Chondrocyte (in vitro differentiated cells): ENCODE measurements at regions not wholly inside any gene's neighbourhood (a gene's known extent, or its start where the extent isn't known, plus 50 kb on each side); places are given as distances from the start of the nearest gene placed in this dataset.

Experiments used
- DNase-seq: peaks from one replicate; pipeline ENCODE4 v3.0.0; 2021; ENCODE audit warnings: mixed read lengths, low spot score
- H3K27ac Mint-ChIP-seq: one replicate; pipeline ENCODE4 v1.8.0; 2021; ENCODE audit warnings: mild to moderate bottlenecking, moderate library complexity, mixed read lengths; ENCODE audit not compliant: unreplicated experiment
- H3K27me3 Mint-ChIP-seq: 2 replicates; pipeline ENCODE4 v1.8.0; 2021; ENCODE audit warnings: low read depth, mixed read lengths
- H3K36me3 Mint-ChIP-seq: 2 replicates; pipeline ENCODE4 v1.8.0; 2021; ENCODE audit warnings: low read depth, mixed read lengths
- H3K4me1 Mint-ChIP-seq: 2 replicates; pipeline ENCODE4 v1.8.0; 2021; ENCODE audit warnings: low read depth, mild to moderate bottlenecking, mixed read lengths
- H3K4me3 Mint-ChIP-seq: one replicate; pipeline ENCODE4 v1.8.0; 2021; ENCODE audit warnings: mild to moderate bottlenecking, moderate library complexity, mixed read lengths; ENCODE audit not compliant: unreplicated experiment
- H3K9me3 Mint-ChIP-seq: 2 replicates; pipeline ENCODE4 v1.8.0; 2021; ENCODE audit warnings: low read depth, mixed read lengths
- TF ChIP-seq, protein P1 (sequence below): fragments of 200-600 bp; sonication (generic); IDR thresholded peaks from 2 replicates; pipeline ENCODE4 v1.5.0; 2021; ENCODE audit warnings: antibody characterized with exemption, mild to moderate bottlenecking, moderate library complexity

DNA sequence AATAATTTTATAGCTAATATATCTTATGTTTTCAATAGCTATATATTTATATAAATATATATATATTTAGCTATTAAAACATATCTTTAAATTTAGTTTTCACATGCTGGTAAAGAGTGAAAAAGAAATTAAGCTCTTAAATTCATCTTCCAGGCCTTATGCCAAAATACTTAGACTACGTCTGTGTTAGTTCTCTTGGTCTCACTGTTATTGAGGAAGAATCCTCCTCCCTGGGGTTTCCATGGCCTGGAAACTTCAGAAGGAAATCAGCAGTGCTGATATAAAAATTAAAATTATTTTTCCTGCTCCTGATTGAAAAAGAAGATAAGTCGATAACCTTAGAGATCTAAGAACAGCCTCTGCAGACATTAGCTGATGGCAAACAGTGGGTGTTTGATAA, 225.1 kb upstream of the LMCD1 start:
- H3K9me3 Mint-ChIP-seq: peaks cover 3% of the 10 kb centered on the region
- H3K4me3 Mint-ChIP-seq: no peak overlapping the region
- no peaks in the 10 kb centered on the region for H3K4me1 Mint-ChIP-seq
- TF ChIP-seq, protein P1, sequence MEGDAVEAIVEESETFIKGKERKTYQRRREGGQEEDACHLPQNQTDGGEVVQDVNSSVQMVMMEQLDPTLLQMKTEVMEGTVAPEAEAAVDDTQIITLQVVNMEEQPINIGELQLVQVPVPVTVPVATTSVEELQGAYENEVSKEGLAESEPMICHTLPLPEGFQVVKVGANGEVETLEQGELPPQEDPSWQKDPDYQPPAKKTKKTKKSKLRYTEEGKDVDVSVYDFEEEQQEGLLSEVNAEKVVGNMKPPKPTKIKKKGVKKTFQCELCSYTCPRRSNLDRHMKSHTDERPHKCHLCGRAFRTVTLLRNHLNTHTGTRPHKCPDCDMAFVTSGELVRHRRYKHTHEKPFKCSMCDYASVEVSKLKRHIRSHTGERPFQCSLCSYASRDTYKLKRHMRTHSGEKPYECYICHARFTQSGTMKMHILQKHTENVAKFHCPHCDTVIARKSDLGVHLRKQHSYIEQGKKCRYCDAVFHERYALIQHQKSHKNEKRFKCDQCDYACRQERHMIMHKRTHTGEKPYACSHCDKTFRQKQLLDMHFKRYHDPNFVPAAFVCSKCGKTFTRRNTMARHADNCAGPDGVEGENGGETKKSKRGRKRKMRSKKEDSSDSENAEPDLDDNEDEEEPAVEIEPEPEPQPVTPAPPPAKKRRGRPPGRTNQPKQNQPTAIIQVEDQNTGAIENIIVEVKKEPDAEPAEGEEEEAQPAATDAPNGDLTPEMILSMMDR: no peak
- DNase-seq: no peak
- H3K27me3 Mint-ChIP-seq: no peaks in the 10 kb centered on the region
- no peaks in the 10 kb centered on the region for H3K36me3 Mint-ChIP-seq
- H3K27ac Mint-ChIP-seq: no peak overlapping the region

DNA sequence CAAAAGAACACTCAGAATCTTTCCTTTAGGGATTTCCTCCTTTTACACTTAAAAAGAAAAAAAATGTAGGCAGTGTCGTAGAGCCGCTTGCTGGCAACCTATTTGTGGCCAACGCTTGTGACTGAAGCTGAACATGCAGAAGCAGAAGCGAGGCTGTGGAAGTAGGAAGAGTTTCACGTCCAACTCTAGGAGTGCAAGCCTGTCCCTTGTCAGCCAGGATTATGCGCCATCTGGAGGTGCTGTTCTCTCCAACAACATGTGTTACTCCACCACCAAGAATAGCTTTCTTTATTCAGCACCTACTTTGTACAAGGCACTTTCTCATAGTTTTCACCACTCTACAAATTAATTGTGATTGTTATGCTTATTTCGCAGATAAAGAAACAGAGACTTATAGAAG, 223.2 kb upstream of the LMCD1 start:
- Mint-ChIP-seq H3K27ac (no peak overlapping the region), H3K36me3 (no peaks in the 10 kb centered on the region)

DNA sequence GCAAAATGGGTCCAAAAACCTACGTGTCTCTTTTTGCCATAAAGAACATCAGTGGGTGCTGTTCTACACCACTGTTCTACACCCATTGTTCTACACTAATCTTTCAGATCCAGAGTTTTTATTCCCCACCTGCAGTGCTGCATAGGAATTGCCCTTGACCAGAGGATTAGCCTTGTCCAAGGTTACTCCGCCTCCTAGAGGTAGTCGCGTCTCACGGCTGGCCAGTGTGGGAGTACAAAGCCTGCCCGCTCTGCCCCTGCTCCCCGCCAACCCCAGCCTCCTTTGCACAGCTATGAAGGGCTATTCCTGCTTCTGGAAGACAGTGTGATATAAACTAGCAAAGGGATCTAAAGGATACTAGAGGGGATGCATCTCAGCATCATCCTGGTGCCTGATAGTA, 222.1 kb upstream of the LMCD1 start:
- H3K4me1 Mint-ChIP-seq: peaks cover 13% of the 10 kb centered on the region
- no peak overlapping the region for H3K27ac Mint-ChIP-seq
- DNase-seq: no peak
- no peak overlapping the region for H3K4me3 Mint-ChIP-seq
- no peaks in the 10 kb centered on the region for H3K36me3 Mint-ChIP-seq
- H3K27me3 Mint-ChIP-seq: no peaks in the 10 kb centered on the region
- TF ChIP-seq, protein P1: no peak
- no peaks in the 10 kb centered on the region for H3K9me3 Mint-ChIP-seq

More for the DNA sequence above, 223.2 kb upstream of the LMCD1 start:
- no peak for DNase-seq
- Mint-ChIP-seq H3K4me3 (no peak overlapping the region), H3K27me3 (no peaks in the 10 kb centered on the region), H3K9me3 (no peaks in the 10 kb centered on the region), H3K4me1 (peaks cover 12% of the 10 kb centered on the region)
- TF ChIP-seq, protein P1: peak; percentile 19

DNA sequence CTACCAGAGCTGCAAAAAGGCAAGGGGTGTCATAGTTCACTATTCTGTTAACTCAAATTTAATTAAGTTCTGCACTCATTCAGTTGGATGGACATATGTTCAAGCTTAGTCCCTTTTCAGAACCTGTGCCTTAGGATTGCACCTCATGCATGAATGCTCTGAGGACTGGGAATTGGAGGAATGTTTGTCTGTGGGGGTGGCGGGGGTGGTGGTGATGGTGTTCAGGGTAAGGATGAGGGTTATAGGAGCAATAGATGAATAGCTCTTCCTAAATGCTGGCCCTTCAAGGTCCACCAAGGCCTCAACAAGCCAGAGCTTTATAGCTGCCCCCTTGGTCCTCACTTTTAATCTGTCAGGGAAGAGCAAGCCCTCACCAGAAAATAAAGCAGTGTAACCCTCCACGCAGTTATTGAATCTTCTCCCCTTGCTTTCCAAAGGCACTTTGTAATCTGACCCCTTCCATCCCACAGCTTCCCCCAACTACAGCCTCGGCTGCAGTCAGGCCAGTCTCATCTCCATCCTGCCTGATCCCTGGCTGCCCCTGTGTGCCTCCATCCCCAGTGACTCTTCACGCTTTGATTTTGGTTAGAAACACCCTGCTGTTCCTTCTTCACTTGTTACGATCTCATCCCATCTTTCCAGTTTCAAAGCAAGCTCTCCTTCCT, 221.6 kb upstream of the LMCD1 start:
- DNase-seq: no peak
- TF ChIP-seq, protein P1: no peak
- Mint-ChIP-seq H3K9me3 (no peaks in the 10 kb centered on the region), H3K36me3 (no peaks in the 10 kb centered on the region), H3K4me3 (no peak overlapping the region), H3K4me1 (peaks cover 13% of the 10 kb centered on the region), H3K27me3 (no peaks in the 10 kb centered on the region), H3K27ac (no peak overlapping the region)

DNA sequence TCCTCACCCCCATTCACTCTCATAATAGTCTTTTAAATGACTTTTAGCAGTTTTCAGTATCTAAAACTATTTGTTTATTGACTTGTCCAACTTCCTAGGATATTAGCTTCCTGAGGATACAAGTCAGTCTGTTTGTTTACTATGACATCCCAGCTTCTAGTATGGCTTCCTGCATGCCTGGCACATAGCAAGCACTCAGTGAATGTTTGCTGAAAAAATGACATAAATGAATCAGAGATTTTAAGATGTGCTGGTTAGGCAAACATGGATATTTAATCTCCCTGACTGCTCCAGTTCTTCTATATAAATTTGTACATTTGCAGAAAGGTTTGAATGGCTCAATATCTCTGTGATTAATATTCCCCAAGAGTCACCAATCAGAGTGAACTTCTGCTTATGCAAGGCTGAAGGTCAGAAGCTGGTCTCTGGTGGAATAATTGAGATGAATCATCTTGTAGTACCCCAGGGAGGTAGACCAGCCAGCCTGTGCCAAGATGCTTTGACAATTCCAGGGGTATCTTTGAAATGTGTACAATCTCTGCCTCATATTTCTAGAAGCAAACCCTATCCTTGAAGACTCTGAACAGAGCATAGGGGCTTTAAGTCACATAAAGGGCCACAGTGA, 219.0 kb upstream of the LMCD1 start:
- Mint-ChIP-seq H3K4me1 (peaks cover 13% of the 10 kb centered on the region), H3K9me3 (no peaks in the 10 kb centered on the region), H3K27me3 (no peaks in the 10 kb centered on the region), H3K27ac (no peak overlapping the region), H3K36me3 (no peaks in the 10 kb centered on the region), H3K4me3 (no peak overlapping the region)
- DNase-seq: no peak
- TF ChIP-seq, protein P1: no peak
